HEK293 (cell line): ENCODE measurements at regions not wholly inside any gene's neighbourhood (a gene's known extent, or its start where the extent isn't known, plus 50 kb on each side); places are given as distances from the start of the nearest gene placed in this dataset.

Experiments
- CTCF ChIP-seq: fragments of 450-650 bp; formaldehyde crosslinking; IDR thresholded peaks from 2 replicates; pipeline ENCODE4 v1.5.1; 2016; ENCODE audit warnings: missing biosample characterization, missing genetic modification characterization
- YY1 ChIP-seq: fragments of 450-650 bp; formaldehyde crosslinking; IDR thresholded peaks from 2 replicates; pipeline ENCODE4 v1.5.1; 2018; ENCODE audit warnings: missing biosample characterization, missing genetic modification characterization
- ZNF423 ChIP-seq: fragments of 450-650 bp; formaldehyde crosslinking; IDR thresholded peaks from 2 replicates; pipeline ENCODE4 v1.5.1; 2016; ENCODE audit warnings: missing biosample characterization, missing genetic modification characterization
- ZNF514 ChIP-seq: fragments of 450-650 bp; formaldehyde crosslinking; IDR thresholded peaks from 2 replicates; pipeline ENCODE4 v1.5.1; 2016; ENCODE audit warnings: missing biosample characterization, missing genetic modification characterization
- ZNF544 ChIP-seq: fragments of 450-650 bp; formaldehyde crosslinking; IDR thresholded peaks from 2 replicates; pipeline ENCODE4 v1.5.0; 2017; ENCODE audit warnings: missing biosample characterization, missing genetic modification characterization
- ZNF549 ChIP-seq: fragments of 450-650 bp; IDR thresholded peaks from 2 replicates; pipeline ENCODE4 v1.5.1; 2018; ENCODE audit warnings: missing biosample characterization, missing genetic modification characterization, mild to moderate bottlenecking, inconsistent platforms, moderate library complexity
- ZNF670 ChIP-seq: fragments of 450-650 bp; formaldehyde crosslinking; IDR thresholded peaks from 2 replicates; pipeline ENCODE4 v1.5.1; 2016; ENCODE audit warnings: missing biosample characterization, missing genetic modification characterization, low read depth
- ZNF777 ChIP-seq: fragments of 450-650 bp; formaldehyde crosslinking; IDR thresholded peaks from 2 replicates; pipeline ENCODE4 v1.5.1; 2017; ENCODE audit warnings: missing biosample characterization, missing genetic modification characterization, borderline replicate concordance
- TF ChIP-seq, protein P1 (sequence below): fragments of 450-650 bp; IDR thresholded peaks from 2 replicates; pipeline ENCODE4 v1.5.1; 2018; ENCODE audit warnings: missing biosample characterization, missing genetic modification characterization
- TF ChIP-seq, protein P2 (sequence below): fragments of 450-650 bp; formaldehyde crosslinking; IDR thresholded peaks from 2 replicates; pipeline ENCODE4 v1.5.1; 2016; ENCODE audit warnings: missing biosample characterization, missing genetic modification characterization, low read depth
- TF ChIP-seq, protein P3 (sequence below): fragments of 450-650 bp; formaldehyde crosslinking; IDR thresholded peaks from 2 replicates; pipeline ENCODE4 v1.5.1; 2016; ENCODE audit warnings: missing biosample characterization, missing genetic modification characterization, borderline replicate concordance
- TF ChIP-seq, protein P4 (sequence below): fragments of 450-650 bp; formaldehyde crosslinking; optimal IDR thresholded peaks from 2 replicates; pipeline ENCODE3; 2016; ENCODE audit warnings: missing biosample characterization, mild to moderate bottlenecking, missing genetic modification characterization
- TF ChIP-seq, protein P5 (sequence below): fragments of 450-650 bp; formaldehyde crosslinking; IDR thresholded peaks from 2 replicates; pipeline ENCODE4 v1.5.1; 2016; ENCODE audit warnings: missing biosample characterization, missing genetic modification characterization

DNA sequence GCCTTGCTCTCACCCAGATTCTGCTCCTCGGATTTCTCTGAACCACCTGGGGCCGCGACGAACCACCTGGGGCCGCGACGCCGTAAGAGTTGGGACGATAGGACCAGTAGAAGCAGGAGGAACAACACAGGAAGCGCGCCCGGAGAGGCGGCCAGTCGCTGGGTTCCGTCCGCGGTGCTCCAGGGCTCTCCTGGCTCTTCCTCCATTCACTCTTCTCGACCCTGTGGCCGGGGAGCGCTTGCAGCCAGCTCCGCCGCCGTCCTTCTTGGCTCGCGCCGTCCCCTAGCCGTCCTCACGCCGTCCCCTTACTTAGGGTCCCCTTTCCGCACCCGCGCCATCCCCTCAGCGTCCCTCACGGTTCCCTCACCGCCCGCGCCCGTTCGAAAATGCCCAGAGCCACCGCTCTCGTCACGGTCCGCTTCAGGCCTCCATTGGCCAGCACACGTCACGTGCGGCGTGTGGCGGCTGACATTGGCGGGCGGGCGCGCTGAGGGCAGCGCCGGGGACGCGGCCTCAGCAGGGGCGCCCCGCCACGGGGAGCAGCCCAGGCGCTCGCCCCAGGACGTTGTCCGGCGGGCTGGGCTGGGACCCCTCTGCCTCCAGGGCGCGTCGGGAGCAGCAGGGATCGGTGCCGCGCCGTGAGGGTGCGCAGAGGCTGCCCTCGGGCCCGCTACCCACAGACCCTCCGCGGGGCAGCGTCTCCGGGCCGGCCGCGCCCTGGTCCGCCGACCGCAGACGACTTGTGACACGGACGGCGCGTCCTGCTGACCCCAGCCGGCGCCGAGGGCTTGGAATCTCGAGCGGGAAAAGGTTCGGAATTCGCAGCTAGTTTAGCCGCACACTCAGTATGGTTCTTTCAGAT, 53.7 kb upstream of the PTPDC1 start:
- TF ChIP-seq, protein P1, sequence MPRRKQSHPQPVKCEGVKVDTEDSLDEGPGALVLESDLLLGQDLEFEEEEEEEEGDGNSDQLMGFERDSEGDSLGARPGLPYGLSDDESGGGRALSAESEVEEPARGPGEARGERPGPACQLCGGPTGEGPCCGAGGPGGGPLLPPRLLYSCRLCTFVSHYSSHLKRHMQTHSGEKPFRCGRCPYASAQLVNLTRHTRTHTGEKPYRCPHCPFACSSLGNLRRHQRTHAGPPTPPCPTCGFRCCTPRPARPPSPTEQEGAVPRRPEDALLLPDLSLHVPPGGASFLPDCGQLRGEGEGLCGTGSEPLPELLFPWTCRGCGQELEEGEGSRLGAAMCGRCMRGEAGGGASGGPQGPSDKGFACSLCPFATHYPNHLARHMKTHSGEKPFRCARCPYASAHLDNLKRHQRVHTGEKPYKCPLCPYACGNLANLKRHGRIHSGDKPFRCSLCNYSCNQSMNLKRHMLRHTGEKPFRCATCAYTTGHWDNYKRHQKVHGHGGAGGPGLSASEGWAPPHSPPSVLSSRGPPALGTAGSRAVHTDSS = no peak
- TF ChIP-seq, protein P2, sequence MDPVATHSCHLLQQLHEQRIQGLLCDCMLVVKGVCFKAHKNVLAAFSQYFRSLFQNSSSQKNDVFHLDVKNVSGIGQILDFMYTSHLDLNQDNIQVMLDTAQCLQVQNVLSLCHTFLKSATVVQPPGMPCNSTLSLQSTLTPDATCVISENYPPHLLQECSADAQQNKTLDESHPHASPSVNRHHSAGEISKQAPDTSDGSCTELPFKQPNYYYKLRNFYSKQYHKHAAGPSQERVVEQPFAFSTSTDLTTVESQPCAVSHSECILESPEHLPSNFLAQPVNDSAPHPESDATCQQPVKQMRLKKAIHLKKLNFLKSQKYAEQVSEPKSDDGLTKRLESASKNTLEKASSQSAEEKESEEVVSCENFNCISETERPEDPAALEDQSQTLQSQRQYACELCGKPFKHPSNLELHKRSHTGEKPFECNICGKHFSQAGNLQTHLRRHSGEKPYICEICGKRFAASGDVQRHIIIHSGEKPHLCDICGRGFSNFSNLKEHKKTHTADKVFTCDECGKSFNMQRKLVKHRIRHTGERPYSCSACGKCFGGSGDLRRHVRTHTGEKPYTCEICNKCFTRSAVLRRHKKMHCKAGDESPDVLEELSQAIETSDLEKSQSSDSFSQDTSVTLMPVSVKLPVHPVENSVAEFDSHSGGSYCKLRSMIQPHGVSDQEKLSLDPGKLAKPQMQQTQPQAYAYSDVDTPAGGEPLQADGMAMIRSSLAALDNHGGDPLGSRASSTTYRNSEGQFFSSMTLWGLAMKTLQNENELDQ (tag by site-specific recombination) = no peak
- TF ChIP-seq, protein P3, sequence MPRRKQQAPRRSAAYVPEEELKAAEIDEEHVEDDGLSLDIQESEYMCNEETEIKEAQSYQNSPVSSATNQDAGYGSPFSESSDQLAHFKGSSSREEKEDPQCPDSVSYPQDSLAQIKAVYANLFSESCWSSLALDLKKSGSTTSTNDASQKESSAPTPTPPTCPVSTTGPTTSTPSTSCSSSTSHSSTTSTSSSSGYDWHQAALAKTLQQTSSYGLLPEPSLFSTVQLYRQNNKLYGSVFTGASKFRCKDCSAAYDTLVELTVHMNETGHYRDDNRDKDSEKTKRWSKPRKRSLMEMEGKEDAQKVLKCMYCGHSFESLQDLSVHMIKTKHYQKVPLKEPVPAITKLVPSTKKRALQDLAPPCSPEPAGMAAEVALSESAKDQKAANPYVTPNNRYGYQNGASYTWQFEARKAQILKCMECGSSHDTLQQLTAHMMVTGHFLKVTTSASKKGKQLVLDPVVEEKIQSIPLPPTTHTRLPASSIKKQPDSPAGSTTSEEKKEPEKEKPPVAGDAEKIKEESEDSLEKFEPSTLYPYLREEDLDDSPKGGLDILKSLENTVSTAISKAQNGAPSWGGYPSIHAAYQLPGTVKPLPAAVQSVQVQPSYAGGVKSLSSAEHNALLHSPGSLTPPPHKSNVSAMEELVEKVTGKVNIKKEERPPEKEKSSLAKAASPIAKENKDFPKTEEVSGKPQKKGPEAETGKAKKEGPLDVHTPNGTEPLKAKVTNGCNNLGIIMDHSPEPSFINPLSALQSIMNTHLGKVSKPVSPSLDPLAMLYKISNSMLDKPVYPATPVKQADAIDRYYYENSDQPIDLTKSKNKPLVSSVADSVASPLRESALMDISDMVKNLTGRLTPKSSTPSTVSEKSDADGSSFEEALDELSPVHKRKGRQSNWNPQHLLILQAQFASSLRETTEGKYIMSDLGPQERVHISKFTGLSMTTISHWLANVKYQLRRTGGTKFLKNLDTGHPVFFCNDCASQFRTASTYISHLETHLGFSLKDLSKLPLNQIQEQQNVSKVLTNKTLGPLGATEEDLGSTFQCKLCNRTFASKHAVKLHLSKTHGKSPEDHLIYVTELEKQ = no peak
- TF ChIP-seq CTCF (no peak), YY1 (tag by site-specific recombination) (peak; percentile 32; the same call in 1 of the 2 replicates), ZNF670 (no peak), ZNF514 (tag by site-specific recombination) (no peak), ZNF549 (tag by site-specific recombination) (0 out of 2 replicates have a peak, but pooled peaks have one; percentile 7), ZNF777 (tag by site-specific recombination) (no peak; the same call in 1 of the 2 replicates), ZNF423 (no peak), ZNF544 (no peak)
- TF ChIP-seq, protein P4, sequence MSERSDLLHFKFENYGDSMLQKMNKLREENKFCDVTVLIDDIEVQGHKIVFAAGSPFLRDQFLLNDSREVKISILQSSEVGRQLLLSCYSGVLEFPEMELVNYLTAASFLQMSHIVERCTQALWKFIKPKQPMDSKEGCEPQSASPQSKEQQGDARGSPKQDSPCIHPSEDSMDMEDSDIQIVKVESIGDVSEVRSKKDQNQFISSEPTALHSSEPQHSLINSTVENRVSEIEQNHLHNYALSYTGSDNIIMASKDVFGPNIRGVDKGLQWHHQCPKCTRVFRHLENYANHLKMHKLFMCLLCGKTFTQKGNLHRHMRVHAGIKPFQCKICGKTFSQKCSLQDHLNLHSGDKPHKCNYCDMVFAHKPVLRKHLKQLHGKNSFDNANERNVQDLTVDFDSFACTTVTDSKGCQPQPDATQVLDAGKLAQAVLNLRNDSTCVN (tag by site-specific recombination) = peak; percentile 91
- TF ChIP-seq, protein P5, sequence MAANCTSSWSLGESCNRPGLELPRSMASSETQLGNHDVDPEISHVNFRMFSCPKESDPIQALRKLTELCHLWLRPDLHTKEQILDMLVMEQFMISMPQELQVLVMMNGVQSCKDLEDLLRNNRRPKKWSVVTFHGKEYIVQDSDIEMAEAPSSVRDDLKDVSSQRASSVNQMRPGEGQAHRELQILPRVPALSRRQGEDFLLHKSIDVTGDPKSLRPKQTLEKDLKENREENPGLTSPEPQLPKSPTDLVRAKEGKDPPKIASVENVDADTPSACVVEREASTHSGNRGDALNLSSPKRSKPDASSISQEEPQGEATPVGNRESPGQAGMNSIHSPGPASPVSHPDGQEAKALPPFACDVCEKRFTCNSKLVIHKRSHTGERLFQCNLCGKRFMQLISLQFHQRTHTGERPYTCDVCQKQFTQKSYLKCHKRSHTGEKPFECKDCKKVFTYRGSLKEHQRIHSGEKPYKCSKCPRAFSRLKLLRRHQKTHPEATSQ (tag by site-specific recombination) = no peak
